ENCODE measurements at regions not wholly inside any gene's neighbourhood (a gene's known extent, or its start where the extent isn't known, plus 50 kb on each side); places are given as distances from the start of the nearest gene placed in this dataset.

DNA sequence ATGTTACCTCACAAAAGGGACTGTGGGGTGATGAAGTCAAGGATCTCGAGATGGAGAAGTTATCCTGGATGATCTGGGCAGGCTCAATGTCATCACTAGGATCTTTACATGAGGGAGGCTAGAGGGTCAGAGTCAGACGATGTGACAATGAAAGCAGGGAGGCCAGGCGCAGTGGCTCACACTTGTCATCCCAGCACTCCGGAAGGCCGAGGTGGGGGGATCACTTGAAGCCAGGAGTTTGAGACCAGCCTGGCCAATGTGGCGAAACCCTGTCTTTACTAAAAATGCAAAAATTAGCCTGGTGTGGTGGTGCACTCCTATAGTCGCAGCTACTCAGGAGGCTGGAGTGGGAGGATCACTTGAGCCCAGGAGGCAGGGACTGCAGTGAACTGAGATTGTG is 68.8 kb downstream of the TTLL2 start:
- TF ChIP-seq, protein P1, sequence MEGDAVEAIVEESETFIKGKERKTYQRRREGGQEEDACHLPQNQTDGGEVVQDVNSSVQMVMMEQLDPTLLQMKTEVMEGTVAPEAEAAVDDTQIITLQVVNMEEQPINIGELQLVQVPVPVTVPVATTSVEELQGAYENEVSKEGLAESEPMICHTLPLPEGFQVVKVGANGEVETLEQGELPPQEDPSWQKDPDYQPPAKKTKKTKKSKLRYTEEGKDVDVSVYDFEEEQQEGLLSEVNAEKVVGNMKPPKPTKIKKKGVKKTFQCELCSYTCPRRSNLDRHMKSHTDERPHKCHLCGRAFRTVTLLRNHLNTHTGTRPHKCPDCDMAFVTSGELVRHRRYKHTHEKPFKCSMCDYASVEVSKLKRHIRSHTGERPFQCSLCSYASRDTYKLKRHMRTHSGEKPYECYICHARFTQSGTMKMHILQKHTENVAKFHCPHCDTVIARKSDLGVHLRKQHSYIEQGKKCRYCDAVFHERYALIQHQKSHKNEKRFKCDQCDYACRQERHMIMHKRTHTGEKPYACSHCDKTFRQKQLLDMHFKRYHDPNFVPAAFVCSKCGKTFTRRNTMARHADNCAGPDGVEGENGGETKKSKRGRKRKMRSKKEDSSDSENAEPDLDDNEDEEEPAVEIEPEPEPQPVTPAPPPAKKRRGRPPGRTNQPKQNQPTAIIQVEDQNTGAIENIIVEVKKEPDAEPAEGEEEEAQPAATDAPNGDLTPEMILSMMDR (IDR thresholded peaks at IDR 0.05), result no peak
- TF ChIP-seq ZFX (IDR thresholded peaks at IDR 0.05; ENCODE audit: borderline replicate concordance), result no peak
